HepG2 (cell line): ENCODE measurements at regions not wholly inside any gene's neighbourhood (a gene's known extent, or its start where the extent isn't known, plus 50 kb on each side); places are given as distances from the start of the nearest gene placed in this dataset.

Source experiments
- ATAC-seq: fragments of 200-7000 bp; cut with Tn5 transposase; 3 replicates; pipeline ENCODE4 v1.9.1; 2020; ENCODE audit warnings: mild to moderate bottlenecking, moderate library complexity
- BruUV-seq: library from RNA; stranded (reverse); fragments of 400-500 nt; replicated peaks from 2 replicates; lab custom pipeline; 2021; lab: Mats Ljungman, UMichigan
- CTCF ChIA-PET: fragments of 300-600 bp; formaldehyde crosslinking; extraction: SDS; loops from one replicate; lab custom pipeline; 2021; ENCODE audit warnings: low total read pairs, inconsistent platforms, low intra/inter-chr PET ratio; lab: Yijun Ruan, JAX
- POLR2A ChIA-PET: fragments of 350-600 bp; sonication (Branson Sonifier 250); formaldehyde crosslinking; loops from one replicate; lab custom pipeline; 2020; ENCODE audit warnings: antibody characterized with exemption, inconsistent platforms; lab: Yijun Ruan, JAX
- DNase-seq: peaks from one replicate; pipeline ENCODE4 v3.0.0-alpha.2; 2015; ENCODE audit warnings: low spot score
- FAIRE-seq: peaks from 3 replicates; lab custom pipeline; 2011; peaks lifted over from hg19 to GRCh38; lab: Jason Lieb, UNC
- H2AFZ ChIP-seq: one replicate; pipeline ENCODE4 v1.6.1; 2011; ENCODE audit warnings: low read length, inconsistent platforms
- H3K27ac ChIP-seq: fragments of 300-600 bp; 3 replicates; pipeline ENCODE4 v1.8.0; 2011; ENCODE audit warnings: mixed run types, mild to moderate bottlenecking, mixed read lengths, low read length, inconsistent platforms; ENCODE audit not compliant: insufficient read depth; ENCODE audit errors: extremely low read length
- H3K27me3 ChIP-seq, 2 experiments: fragments of 200-600 bp in 1 of 2; 2 replicates in 1 of 2; 3 replicates in 1 of 2; pipeline versions ENCODE4 v1.6.0 to v1.8.0; 2011; ENCODE audit warnings: low read length in 2 of 2, mild to moderate bottlenecking in 2 of 2, moderate library complexity in 2 of 2, inconsistent platforms in 1 of 2; ENCODE audit not compliant: insufficient read depth in 2 of 2, control insufficient read depth in 1 of 2
- H3K36me3 ChIP-seq, 2 experiments: fragments of 200-600 bp in 1 of 2; replicated peaks in 1 of 2; 2 replicates in 1 of 2; 3 replicates in 1 of 2; pipeline versions ENCODE4 v1.5.1 to v1.8.0; 2011; ENCODE audit warnings: low read length in 2 of 2, inconsistent platforms in 1 of 2; ENCODE audit not compliant: insufficient read depth in 2 of 2, control insufficient read depth in 1 of 2
- H3K4me1 ChIP-seq: 2 replicates; pipeline ENCODE4 v1.5.1; 2012; ENCODE audit warnings: low read length, inconsistent platforms; ENCODE audit not compliant: insufficient read depth
- H3K4me2 ChIP-seq: 2 replicates; pipeline ENCODE4 v1.6.0; 2011; ENCODE audit warnings: low read depth, low read length, inconsistent platforms
- H3K4me3 ChIP-seq, 3 experiments: fragments of 200-600 bp in 1 of 3; sonication (generic), shearing (Covaris generic) in 1 of 3; replicated peaks in 1 of 3; 2 replicates each; pipeline ENCODE4 v1.5.1; 2011 to 2016; ENCODE audit warnings: low read length in 3 of 3, inconsistent platforms in 2 of 3, low read depth in 2 of 3, mild to moderate bottlenecking in 2 of 3, control low read depth in 1 of 3, mixed read lengths in 1 of 3; ENCODE audit not compliant: insufficient read depth in 1 of 3
- H3K79me2 ChIP-seq: one replicate; pipeline ENCODE4 v1.6.1; 2011; ENCODE audit warnings: low read length, inconsistent platforms; ENCODE audit not compliant: insufficient read depth
- H3K9ac ChIP-seq: 2 replicates; pipeline ENCODE4 v1.6.0; 2011; ENCODE audit warnings: mild to moderate bottlenecking, low read depth, low read length, inconsistent platforms; ENCODE audit not compliant: insufficient read depth
- H3K9me3 ChIP-seq: 2 replicates; pipeline ENCODE4 v1.5.1; 2012; ENCODE audit warnings: mild to moderate bottlenecking, low read length
- H4K20me1 ChIP-seq: 2 replicates; pipeline ENCODE4 v1.6.0; 2011; ENCODE audit warnings: inconsistent platforms, mild to moderate bottlenecking, low read length, moderate library complexity; ENCODE audit not compliant: insufficient read depth
- ATM ChIP-seq: fragments of 450-650 bp; IDR thresholded peaks from 2 replicates; pipeline ENCODE4 v1.7.1; 2017; ENCODE audit warnings: mild to moderate bottlenecking, borderline replicate concordance
- FOXC1 ChIP-seq: sonication (generic); formaldehyde crosslinking; IDR thresholded peaks from 2 replicates; pipeline ENCODE4 v1.8.0; 2022; ENCODE audit warnings: mild to moderate bottlenecking, missing genetic modification reagents, borderline replicate concordance
- HDAC2 ChIP-seq: sonication (generic); formaldehyde crosslinking; IDR thresholded peaks from 2 replicates; pipeline ENCODE4 v1.4.0; 2020; ENCODE audit warnings: missing genetic modification reagents
- IKZF1 ChIP-seq: fragments of 450-650 bp; IDR thresholded peaks from 2 replicates; pipeline ENCODE4 v1.7.1; 2016
- KDM4B ChIP-seq: sonication (generic); formaldehyde crosslinking; IDR thresholded peaks from 2 replicates; pipeline ENCODE4 v1.4.0; 2020; ENCODE audit warnings: missing genetic modification reagents
- MAF1 ChIP-seq: sonication (generic); formaldehyde crosslinking; IDR thresholded peaks from 2 replicates; pipeline ENCODE4 v1.5.0; 2020; ENCODE audit warnings: missing genetic modification reagents, borderline replicate concordance
- MZF1 ChIP-seq: sonication (generic); formaldehyde crosslinking; IDR thresholded peaks from 2 replicates; pipeline ENCODE4 v1.8.1; 2023; ENCODE audit warnings: mild to moderate bottlenecking, missing genetic modification reagents, borderline replicate concordance
- PAX8 ChIP-seq: sonication (generic); formaldehyde crosslinking; IDR thresholded peaks from 2 replicates; pipeline ENCODE4 v1.8.0; 2022; ENCODE audit warnings: mild to moderate bottlenecking, missing genetic modification reagents, borderline replicate concordance
- TBX2 ChIP-seq: sonication (generic); formaldehyde crosslinking; IDR thresholded peaks from 2 replicates; pipeline ENCODE4 v1.5.0; 2020; ENCODE audit warnings: missing genetic modification reagents, mild to moderate bottlenecking, borderline replicate concordance
- ZMAT3 ChIP-seq: sonication (generic); formaldehyde crosslinking; conservative IDR thresholded peaks from 2 replicates; pipeline ENCODE4 v1.7.0; 2021; ENCODE audit warnings: missing genetic modification reagents
- ZNF18 ChIP-seq: sonication (generic); formaldehyde crosslinking; IDR thresholded peaks from 2 replicates; pipeline ENCODE4 v1.8.0; 2022; ENCODE audit warnings: mild to moderate bottlenecking, missing genetic modification reagents; ENCODE audit not compliant: insufficient replicate concordance
- ZNF776 ChIP-seq: sonication (generic); formaldehyde crosslinking; IDR thresholded peaks from 2 replicates; pipeline ENCODE4 v1.4.0; 2020; ENCODE audit warnings: mild to moderate bottlenecking, missing genetic modification reagents
- WGBS: methylation state at CpG from one replicate; pipeline ENCODE4 v1.1.6; 2017; ENCODE audit warnings: low lambda C conversion rate; 5-methylcytosine and 5-hydroxymethylcytosine counted together
- in situ Hi-C: cut with HindIII; loops from 2 replicates; pipeline ENCODE4 v1.10.0; 2017; ENCODE audit warnings: low pct_unique_long_range_greater_than_20kb; ENCODE audit not compliant: extremely low pct_ligation_motif_present
- intact Hi-C: fragments of 100-400 bp; cut with micrococcal nuclease; formaldehyde crosslinking; loops from one replicate; pipeline ENCODE4 v1.10.0; 2022; ENCODE audit not compliant: unreplicated experiment
- TF ChIP-seq, protein P1 (sequence below): sonication (generic); formaldehyde crosslinking; IDR thresholded peaks from 2 replicates; pipeline ENCODE4 v1.5.0; 2020; ENCODE audit warnings: missing genetic modification reagents, mild to moderate bottlenecking, borderline replicate concordance
- TF ChIP-seq, protein P2 (sequence below): sonication (generic); IDR thresholded peaks from 2 replicates; pipeline ENCODE4 v1.6.1; 2016; ENCODE audit warnings: low read depth, borderline replicate concordance
- TF ChIP-seq, protein P3 (sequence below): sonication (generic); formaldehyde crosslinking; IDR thresholded peaks from 2 replicates; pipeline ENCODE4 v1.4.0; 2020; ENCODE audit warnings: missing genetic modification reagents
- TF ChIP-seq, protein P4 (sequence below): sonication (generic); formaldehyde crosslinking; IDR thresholded peaks from 2 replicates; pipeline ENCODE4 v1.9.0; 2021; ENCODE audit warnings: missing genetic modification reagents, borderline replicate concordance

DNA sequence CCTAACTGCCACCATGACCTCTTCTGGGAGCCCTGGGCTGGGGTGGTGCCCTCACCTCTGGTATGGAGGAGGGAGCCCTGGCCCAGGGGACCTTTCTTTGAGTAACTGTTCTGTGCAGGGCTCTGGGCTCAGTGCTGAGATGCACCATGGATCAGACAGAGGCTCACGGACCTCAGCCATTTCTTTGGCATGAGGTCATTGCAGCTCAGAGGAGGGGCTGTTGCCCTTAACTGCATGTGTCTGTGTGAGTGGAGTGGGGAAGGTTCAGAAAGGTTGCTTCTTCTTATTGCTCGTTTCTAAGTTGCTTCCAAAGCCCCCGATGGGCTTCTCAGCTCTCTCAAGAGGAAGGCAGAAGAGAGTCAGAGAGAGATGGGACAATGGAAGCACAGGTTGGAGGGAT lies 233.9 kb downstream of the RPS24 start (continued):
- TF ChIP-seq PAX8 (CRISPR knock-in tag) (no peak), MAF1 (no peak), ZMAT3 (CRISPR knock-in tag) (no peak)
- TF ChIP-seq, protein P1, sequence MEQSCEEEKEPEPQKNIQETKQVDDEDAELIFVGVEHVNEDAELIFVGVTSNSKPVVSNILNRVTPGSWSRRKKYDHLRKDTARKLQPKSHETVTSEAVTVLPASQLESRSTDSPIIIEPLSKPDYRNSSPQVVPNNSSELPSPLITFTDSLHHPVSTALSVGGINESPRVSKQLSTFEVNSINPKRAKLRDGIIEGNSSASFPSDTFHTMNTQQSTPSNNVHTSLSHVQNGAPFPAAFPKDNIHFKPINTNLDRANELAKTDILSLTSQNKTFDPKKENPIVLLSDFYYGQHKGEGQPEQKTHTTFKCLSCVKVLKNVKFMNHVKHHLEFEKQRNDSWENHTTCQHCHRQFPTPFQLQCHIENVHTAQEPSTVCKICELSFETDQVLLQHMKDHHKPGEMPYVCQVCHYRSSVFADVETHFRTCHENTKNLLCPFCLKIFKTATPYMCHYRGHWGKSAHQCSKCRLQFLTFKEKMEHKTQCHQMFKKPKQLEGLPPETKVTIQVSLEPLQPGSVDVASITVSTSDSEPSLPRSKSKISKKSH (CRISPR knock-in tag), result no peak

DNA sequence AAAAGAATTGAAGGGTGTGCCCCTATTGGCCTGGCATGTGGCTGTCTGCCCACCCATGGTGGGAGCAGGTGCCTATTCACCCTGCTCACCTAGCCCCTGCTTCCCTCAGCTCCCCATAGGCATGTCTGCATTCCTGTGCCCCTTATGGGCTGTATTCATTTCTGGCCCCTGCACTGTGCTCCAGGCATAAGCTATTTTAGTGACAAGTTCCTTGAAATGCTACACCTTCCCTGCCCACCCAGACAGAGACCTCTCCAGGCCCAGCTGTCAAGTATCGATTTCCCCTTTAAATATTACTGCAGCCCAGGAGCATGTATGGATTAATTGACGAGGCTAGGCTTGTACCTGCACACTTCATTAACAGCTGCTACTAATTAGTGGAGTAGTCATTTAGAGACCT lies 235.4 kb downstream of the RPS24 start:
- POLR2A ChIA-PET, result no interaction called here
- in situ Hi-C loops, result no loop called here
- TF ChIP-seq, protein P2, sequence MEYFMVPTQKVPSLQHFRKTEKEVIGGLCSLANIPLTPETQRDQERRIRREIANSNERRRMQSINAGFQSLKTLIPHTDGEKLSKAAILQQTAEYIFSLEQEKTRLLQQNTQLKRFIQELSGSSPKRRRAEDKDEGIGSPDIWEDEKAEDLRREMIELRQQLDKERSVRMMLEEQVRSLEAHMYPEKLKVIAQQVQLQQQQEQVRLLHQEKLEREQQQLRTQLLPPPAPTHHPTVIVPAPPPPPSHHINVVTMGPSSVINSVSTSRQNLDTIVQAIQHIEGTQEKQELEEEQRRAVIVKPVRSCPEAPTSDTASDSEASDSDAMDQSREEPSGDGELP, result no peak
- no peak for TF ChIP-seq IKZF1
- TF ChIP-seq, protein P3, sequence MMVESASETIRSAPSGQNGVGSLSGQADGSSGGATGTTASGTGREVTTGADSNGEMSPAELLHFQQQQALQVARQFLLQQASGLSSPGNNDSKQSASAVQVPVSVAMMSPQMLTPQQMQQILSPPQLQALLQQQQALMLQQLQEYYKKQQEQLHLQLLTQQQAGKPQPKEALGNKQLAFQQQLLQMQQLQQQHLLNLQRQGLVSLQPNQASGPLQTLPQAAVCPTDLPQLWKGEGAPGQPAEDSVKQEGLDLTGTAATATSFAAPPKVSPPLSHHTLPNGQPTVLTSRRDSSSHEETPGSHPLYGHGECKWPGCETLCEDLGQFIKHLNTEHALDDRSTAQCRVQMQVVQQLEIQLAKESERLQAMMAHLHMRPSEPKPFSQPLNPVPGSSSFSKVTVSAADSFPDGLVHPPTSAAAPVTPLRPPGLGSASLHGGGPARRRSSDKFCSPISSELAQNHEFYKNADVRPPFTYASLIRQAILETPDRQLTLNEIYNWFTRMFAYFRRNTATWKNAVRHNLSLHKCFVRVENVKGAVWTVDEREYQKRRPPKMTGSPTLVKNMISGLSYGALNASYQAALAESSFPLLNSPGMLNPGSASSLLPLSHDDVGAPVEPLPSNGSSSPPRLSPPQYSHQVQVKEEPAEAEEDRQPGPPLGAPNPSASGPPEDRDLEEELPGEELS (CRISPR knock-in tag), result no peak
- no peak for TF ChIP-seq MZF1 (CRISPR knock-in tag)
- TF ChIP-seq KDM4B, result no peak
- TF ChIP-seq, protein P4, sequence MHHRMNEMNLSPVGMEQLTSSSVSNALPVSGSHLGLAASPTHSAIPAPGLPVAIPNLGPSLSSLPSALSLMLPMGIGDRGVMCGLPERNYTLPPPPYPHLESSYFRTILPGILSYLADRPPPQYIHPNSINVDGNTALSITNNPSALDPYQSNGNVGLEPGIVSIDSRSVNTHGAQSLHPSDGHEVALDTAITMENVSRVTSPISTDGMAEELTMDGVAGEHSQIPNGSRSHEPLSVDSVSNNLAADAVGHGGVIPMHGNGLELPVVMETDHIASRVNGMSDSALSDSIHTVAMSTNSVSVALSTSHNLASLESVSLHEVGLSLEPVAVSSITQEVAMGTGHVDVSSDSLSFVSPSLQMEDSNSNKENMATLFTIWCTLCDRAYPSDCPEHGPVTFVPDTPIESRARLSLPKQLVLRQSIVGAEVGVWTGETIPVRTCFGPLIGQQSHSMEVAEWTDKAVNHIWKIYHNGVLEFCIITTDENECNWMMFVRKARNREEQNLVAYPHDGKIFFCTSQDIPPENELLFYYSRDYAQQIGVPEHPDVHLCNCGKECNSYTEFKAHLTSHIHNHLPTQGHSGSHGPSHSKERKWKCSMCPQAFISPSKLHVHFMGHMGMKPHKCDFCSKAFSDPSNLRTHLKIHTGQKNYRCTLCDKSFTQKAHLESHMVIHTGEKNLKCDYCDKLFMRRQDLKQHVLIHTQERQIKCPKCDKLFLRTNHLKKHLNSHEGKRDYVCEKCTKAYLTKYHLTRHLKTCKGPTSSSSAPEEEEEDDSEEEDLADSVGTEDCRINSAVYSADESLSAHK (CRISPR knock-in tag), result no peak
- no peak for TF ChIP-seq FOXC1 (CRISPR knock-in tag)
- TF ChIP-seq ZNF18 (CRISPR knock-in tag), result no peak
- no peak for TF ChIP-seq HDAC2 (CRISPR knock-in tag)
- TF ChIP-seq TBX2 (CRISPR knock-in tag), result no peak
- no peak for TF ChIP-seq ZNF776 (CRISPR knock-in tag)
- TF ChIP-seq ATM, result no peak

More for the DNA sequence above, 235.4 kb downstream of the RPS24 start:
- CTCF ChIA-PET, result no interaction called here
- no peak for ATAC-seq
- no peaks in the 10 kb centered on the region for H4K20me1 ChIP-seq
- H3K36me3 ChIP-seq, result no peaks in the 10 kb centered on the region
- WGBS, result 14% methylated on average over 2 of the region's 2 CpGs
- peaks cover 0 to 2% of the 10 kb centered on the region in 2 experiments; a peak in 1 of 5 replicates for H3K27me3 ChIP-seq
- no peak overlapping the region for H3K27ac ChIP-seq
- no peaks in the 10 kb centered on the region for H3K9me3 ChIP-seq
- no peak for FAIRE-seq
- no TSS peak for BruUV-seq
- no peak for DNase-seq
- no peak overlapping the region for H2AFZ ChIP-seq
- H3K4me3 ChIP-seq, result no peak overlapping the region
- H3K79me2 ChIP-seq, result no peaks in the 10 kb centered on the region
- peaks cover 6% of the 10 kb centered on the region; the same call in 1 of the 2 replicates for H3K4me1 ChIP-seq
- intact Hi-C loops, result no loop called here
- no peak overlapping the region for H3K9ac ChIP-seq
- no peak overlapping the region for H3K4me2 ChIP-seq
